Dedifferentiated amniotic fluid mesenchymal stem cell (primary cell): ENCODE measurements at regions not wholly inside any gene's neighbourhood (a gene's known extent, or its start where the extent isn't known, plus 50 kb on each side); places are given as distances from the start of the nearest gene placed in this dataset.
"Not testable (repeated sequence)": the region's sequence is repeated elsewhere in the genome, so short reads cannot be mapped to it uniquely, and the experiment has no call there.

ENCODE experiments used
- DNase-seq: peaks from one replicate; pipeline ENCODE4 v3.0.0-alpha.2; 2016; ENCODE audit errors: extremely low spot score

DNA sequence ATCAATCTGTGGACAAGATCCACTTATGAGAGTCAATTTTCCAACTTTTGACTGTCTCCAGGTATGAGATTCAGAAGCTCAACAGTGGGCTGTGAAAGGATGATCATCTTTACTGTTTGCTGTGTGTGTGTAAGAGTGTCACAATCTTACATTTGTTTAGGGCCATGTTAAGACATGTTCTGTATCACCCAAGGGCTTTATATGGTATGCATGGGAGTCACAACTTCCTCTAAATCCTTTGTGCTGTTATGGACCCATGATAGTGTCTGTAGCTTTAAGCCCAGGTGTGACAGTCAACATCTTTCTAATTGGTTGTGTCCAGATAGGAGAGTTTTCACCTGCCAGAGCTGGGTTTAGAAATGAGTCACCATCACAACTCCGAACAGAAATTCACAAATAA is 70.2 kb downstream of the ZNF726 start:
- not testable (repeated sequence) for DNase-seq

DNA sequence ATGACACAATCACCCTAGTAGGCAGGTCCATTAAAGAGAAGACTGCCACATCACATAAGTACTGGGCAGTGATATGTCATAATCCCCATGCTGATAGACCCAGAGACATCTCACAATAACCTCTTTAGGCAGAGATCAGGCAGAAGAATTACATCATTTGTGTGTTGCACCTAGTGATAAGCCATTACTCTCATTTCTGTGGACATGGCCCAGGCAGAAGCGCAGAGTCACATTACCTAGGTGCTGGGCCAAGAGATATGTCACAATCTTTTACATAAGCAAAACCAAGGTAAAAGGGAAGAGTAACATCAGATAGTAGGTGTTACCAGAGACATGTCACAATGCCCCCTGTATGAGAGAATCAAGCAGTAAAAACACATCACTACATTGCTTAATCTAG is 71.9 kb downstream of the ZNF726 start:
- DNase-seq = no peak

DNA sequence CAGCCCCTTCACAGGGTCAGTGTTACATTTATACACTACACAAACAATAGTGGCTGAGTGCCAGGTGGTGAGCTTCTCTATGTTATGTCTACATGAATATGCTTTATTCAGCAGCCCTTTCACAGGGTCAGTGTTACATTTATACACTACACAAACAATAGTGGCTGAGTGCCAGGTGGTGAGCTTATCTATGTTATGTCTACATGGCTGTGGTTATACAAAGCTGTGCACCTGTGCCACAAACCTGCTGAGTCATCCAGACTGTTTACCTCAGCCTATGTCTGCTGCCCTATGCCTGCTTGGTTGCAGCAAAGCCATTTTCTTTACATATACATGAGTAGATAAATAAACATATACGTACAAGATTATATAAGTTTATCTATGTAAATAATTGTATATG is 76.5 kb downstream of the ZNF726 start:
- no peak for DNase-seq

DNA sequence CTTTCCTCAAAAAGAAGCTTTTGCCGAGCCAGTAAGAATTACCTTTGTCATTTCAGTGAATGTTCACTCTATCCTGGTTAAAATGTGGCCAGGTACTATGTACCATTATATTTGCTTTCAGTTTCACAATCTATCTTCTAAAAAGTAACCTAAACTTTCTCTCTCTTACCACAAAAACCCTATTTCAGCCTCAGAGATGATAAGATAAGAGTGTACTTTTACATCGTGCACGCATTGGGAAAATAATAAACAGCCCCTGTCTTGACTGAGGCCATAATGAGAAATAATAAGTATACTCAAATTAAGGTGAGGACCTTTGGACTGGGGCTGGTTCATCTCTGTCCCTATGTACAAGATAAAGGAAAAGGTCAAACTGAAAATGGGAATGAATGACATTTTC is 77.7 kb downstream of the ZNF726 start:
- no peak for DNase-seq

DNA sequence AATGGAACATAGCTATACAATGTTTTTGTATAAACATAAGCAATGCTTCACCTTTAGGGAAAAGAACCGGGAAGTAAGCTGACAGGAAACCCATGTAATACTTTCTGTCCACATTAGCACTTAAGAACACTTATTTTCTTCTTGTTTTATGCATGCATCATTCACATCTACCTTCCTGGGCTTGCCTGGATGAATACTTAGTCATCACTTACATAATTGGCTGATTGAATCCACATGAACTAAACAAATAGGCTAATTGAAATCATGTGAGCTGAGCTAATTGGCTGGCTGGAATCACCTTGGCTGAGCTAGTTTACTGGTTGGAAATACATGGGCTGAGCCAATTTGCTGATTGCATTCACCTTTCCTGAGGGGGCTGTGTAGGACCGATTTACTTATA is 78.8 kb downstream of the ZNF726 start:
- DNase-seq = no peak

DNA sequence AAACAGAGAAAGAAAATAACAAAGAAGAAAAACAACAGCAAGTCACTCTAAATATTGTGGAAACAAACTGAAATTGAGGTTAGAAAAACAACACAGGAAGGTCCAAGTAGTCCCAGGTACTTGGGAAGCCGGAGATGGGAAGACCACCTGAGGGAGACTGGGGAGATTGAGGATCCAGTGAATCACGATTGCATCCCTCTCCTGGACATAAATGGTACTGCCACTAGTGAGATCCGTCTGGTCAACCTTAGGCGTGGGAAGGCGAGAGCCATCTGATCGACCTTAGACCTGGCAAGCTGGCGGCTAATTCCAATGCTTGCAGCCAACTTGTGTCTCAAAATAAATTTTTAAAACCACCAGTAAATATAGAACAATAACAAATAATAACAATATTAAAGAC is 81.9 kb downstream of the ZNF726 start:
- no peak for DNase-seq

DNA sequence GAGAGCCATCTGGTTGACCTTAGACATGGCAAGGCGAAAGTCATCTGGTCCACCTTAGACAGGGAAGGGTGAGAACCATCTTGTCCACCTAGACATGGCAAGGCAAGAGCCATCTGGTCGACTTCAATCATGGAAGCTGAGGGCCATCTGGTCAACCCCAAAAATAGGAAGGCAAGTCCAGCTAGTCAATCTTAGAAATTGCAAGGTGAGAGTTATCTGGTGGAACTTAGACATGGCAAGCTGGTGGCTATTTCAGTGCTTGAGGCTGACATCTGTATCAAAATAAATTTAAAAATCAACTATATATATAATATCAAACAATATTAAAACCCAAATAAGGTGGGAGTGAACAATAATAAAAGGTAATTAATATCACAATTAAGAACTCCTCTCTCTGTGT is 83.9 kb downstream of the ZNF726 start:
- DNase-seq = no peak

DNA sequence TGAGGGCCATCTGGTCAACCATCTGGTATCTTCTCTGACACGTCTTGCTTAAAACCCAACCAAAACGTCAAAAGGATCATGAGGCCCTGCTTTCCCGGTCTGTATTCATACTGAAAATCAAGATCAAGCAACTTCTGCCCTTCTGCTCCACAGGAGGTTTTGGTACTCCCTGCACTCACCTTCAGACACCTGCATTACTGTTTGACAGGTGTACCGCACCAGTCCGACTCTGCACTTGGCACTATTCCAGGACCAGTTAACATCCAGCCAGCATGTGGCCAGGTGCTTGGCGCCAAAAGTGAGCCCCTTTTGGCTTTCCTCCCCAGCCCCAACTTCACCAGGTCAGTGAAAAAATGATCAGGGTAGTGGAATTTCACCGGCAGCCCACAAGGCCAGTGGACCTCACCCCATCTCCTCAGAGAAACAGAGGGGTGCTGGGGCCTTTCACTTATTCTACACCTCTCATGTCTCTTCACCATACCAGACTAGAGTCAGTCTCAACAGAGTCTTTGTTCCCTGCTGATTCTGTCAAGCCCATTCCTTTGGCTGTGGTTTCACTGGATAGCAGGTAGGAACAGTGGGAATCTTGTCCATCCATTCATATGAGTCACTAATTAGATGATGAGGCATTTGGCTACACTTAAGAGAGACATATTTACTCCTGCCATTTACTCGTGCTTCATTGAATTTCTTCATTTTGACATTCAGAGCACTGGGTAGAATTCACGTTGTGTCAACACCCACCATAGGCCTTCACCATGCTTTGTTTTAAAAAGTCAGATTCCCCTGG is 85.3 kb downstream of the ZNF726 start:
- no peak for DNase-seq

DNA sequence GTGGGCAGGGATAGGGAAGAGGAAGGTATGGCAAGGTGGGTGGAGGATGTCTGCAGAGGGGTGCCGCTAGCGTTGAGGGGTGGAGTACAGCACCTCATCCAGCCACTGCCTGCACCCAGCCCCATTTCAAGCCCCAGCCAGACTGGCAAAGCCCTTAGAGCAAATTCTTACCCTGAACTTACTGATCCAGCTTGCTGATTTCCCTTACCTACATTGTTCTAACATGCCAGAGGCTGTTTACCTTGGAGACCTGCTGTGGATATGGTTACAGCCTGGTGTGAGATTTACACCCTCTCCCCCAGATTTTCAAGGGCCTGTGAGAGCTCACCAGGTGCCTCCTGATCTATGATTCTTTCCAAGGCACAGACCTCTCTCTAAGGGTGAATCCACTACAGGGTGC is 86.0 kb downstream of the ZNF726 start:
- no peak for DNase-seq

DNA sequence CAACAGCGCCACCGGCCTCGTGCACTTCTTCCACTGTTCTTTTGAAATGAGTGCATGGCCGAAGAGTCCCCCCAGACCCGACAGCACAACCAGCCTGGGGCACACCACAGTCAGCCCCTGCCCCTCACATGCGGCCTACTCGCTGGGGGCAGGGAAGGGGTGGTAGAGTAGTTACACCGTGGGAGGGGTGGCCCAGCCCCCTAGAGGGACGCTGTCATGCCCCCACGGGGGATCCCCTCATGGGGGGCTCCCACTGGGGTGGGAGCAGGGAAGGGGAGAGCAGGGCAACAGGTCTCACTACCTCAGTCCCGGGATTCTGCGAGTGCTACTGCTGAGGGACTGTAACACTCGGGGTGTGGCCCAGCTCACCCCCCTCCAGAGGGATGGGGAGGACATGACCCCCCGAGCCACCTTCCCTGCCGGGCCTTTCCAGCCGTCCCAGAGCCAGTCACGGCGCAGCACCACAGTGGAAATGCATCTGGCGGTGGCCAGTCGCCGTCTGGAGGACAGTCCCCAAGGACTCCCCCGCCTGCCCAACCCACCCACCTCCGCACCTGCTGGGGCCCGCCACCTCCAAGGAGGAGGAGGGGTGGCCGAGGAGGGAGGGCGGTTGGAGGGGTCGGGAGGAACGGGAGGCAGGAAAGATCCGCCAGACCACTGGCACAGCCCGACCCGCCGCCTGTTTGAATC is 84.6 kb upstream of the ZNF254 start:
- no peak for DNase-seq

DNA sequence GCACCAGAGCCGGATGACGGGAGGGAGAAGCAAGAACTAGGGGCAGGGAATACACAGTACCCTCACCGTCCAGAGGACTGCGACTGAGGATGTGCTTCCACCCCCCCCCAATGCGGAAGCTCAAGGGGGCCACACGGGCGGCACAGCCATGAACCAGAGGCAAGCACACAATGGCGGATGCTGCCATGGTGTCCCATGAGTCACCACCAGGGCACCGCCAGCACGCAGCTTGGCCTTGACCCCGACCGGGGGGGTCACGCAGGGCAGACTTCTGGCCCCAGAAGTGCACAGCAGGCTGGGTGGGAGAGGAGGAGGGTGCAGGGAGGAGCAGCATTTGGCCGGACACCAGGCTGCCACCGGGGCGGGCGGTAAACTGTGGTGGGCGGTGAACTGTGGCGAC is 83.5 kb upstream of the ZNF254 start:
- DNase-seq = no peak

DNA sequence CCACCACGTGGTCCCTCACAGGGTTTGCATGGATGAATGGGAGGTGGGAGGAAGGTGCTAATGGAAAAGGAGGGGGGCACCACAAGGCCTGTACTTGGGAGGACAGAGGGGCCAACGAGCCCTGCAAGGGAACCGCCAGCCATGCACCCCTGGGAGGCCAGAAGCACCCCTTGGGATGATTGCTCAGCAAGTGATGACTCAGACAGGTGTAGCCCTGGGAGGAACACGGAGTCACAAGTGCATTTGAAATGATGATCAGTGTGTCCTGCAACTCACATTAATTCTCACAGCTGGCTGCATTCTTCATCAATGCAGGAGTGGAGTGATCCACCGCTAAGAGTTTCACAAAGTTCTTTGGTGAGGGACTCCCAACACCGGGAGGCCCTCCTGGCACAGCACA is 82.8 kb upstream of the ZNF254 start:
- DNase-seq = no peak

DNA sequence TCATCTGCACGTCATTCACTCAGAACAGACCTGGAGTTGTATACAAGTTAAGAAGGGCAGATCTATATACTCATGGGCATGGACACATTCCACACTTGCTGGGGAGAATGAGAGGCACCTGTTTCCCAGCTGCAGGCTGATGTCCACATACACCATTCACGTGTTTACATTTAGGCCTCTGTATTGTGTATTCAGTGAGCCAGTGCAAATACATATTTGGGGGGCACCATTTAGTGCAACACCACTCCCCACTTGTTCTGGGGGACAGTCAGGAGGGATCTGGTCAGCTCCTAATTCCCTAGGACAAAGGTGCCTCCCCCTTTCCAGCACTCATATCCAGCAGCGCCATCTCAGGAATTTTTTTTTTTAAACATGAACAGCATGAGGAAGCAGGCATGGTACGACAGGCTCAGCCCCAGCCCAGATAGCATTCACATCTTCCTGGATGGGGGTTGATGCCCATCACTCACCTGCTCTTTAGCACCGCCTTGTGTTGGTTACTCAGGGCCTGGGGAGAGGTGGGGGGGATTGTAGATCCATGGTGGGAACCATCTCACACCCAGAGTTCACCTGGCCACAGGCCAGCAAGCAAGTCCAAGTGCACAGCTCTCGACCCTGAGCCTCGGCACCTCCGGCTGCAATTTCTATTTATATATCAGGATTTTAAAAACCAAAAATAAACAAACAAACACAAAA is 56.9 kb upstream of the ZNF254 start:
- no peak for DNase-seq

DNA sequence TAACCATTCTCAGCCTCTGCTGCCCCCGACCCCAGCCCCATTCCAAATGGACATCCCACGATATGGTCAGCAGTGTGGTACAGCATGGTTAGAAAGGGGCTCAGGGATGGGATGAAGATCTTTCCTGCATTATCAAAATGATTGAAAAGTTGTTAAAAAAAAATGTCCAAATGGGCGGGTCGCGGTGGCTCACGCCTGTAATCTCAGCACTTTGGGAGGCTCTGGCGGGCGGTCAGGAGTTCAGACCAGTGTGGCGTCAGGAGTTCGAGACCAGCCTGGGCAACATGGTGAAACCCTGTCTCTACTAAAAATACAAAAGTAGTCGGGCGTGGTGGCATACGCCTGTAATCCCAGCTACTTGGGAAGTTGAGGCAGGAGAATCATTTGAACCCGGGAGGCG is 54.3 kb upstream of the ZNF254 start:
- no peak for DNase-seq

DNA sequence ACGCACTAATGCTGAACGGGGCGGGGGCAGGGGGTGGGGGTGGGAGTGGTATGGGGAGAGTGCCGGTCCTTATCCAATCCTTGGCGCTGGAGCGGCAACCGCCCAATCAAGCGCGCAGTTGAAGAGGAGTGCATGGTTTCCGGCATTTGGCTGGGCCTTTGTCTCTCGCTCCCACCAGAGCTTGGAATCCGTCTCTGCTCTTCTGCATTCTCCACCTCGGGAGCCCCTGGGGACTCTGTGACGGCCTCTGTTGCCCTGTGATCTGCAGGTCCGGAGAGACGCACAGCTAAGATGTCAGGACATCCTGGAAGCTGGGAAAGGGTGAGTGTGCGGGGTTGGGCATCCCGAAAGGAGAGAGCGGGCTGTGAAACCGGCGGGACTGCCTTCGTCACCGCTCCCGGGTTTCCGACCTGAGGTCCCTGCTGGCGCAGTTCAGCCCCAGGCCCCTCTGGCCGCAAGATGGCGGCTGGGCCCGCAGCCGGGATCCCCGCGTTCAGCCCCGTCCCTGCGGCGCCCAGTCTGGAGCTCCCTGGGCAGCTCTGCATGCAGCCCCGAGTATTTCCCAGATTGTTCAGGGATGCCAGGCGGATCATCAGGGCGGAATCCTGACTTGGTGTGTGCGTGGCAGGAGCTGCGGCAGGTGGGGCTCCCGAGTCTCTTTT is 53.6 kb upstream of the ZNF254 start:
- DNase-seq = peak; percentile 93

DNA sequence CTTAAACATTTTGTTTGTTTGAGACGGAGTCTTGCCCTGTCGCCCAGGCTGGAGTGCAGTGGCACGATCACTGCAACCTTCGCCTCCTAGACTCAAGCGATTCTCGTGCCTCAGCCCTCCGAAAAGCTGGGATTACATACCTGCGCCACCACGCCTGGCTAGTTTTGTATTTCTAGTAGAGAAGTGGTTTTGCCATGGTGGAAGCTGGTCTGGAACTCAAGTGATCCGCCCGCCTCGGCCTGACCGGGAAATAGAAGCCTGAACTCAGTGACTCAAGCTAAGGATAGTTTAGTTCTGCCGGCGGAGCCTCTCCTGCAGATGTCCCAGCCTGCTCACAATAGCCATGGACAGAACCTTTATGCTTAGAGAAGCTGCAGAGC is 53.0 kb upstream of the ZNF254 start:
- peak; percentile 44 for DNase-seq

DNA sequence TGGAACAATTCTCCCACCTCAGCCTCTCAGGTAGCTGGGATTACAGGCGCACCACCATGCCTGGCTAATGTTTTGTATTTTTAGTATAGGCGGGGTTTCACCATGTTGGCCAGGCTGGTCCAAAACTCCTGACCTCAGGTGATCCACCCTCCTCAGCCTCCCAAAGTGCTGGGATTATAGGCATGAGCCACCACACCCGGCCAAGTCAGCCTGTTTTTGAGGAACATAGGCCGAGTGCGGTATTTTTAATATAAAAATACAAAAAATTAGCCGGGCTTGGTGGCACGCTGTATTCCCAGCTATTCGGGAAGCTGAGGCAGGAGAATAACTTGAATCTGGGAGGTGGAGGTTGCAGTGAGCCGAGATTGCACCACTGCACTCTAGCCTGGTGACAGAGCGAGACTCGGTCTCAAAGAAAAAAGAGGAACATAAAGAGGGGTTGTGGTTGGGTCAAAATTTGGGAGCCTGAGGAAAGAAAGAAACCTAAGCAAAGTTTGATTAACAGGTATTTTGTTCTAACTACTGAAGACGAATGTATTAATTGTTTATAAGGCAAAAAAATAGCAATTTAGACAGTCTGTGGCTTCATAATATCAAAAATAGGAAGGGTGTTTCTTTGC is 51.6 kb upstream of the ZNF254 start:
- DNase-seq = not testable (repeated sequence)
